ENCODE measurements at regions not wholly inside any gene's neighbourhood (a gene's known extent, or its start where the extent isn't known, plus 50 kb on each side); places are given as distances from the start of the nearest gene placed in this dataset.
"Not testable (repeated sequence)": the region's sequence is repeated elsewhere in the genome, so short reads cannot be mapped to it uniquely, and the experiment has no call there.

DNA sequence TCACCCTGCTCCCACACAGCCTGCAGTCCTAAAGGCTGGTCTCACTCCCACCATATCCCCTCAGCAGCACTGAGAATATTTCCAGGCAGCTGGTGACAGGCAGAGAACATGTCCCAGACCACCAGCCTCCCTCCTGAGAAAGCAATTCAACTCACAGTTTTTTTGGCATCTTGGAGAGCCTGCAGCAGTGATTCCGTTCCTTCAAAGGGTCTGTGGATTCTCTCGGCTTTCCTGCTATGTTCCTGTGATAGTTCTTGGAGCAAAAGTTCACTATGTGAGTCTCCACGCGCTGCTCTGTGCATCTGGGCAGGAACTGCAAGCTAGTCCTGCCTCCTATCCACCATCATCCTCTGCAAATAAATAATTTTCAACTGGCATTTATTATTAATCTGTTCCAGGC is 448.3 kb upstream of the HSF2 start:
- no peak for DNase-seq

DNA sequence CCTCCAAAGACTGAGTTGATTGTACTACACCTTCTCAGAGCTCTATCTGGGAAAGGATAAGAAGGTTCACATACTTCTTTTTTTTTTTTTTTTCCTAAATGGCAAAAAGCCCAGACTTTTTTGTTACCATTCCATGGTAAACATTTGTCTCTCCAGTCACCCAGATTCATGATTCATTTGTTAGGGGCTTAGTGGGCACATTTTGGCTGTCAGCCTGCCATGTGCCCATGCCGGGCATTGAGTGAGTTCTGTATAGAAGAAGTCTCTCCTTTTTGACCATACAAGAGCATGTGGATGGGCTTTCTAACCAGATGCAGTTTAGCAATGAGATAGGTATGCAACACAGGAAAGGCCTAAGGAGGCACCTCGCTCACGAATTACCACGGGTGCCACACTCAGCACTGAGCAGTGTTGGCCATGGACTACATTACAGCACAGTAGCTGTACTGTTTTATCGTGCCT is 447.5 kb upstream of the HSF2 start:
- no peak for DNase-seq

DNA sequence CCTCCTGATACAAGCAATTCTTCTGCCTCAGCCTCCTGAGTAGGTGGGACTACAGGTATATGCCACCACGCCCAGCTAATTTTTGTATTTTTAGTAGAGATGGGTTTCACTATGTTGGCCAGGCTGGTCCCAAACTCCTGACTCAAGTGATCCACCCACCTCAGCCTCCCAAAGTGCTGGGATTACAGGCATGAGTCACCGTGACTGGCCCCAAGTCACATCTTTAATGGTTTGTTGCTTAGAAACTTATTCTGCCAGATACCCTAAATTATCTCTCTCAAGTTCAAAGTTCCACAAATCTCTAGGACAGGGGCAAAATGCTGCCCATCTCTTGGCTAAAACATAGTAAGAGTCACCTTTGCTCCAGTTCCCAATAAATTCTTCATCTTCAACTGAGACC is 444.1 kb upstream of the HSF2 start:
- DNase-seq, result not testable (repeated sequence)

DNA sequence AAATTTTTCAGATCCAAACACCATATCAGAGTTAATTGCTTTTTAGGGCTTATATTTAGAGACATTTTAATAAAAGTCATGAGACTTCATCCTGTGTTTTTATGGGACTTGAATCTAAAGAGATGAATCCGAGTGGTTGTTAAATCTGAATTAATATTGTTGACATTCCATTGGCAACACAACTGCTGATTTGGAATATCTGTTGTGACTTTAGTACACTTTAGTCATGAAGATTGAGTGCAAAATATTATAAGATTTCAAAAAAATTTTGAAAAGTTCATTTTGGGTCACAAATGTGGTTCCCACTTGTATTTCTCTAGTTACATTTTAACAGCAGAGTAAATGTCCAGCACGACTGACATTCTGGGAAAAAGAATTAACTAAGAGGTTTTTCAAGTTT is 442.7 kb upstream of the HSF2 start:
- no peak for DNase-seq

DNA sequence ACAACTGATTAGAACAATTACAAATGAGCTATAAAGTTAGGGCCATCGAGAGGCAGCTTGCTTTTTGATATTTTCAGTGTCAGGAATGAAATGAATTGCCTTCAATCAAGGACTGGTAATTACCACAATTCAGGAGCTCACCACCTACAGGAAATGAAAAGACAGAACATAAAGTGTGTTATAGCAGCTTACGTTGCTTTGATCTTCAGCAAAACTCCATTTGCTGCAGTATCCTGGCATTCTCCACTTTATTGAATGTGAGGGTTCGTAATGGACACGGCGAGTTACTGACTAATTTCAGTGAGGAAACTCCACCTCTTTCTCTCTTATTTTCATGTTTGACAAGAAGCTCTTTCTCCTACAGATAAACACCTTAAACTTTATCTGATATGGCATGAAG is 440.0 kb upstream of the HSF2 start:
- no peak for DNase-seq

DNA sequence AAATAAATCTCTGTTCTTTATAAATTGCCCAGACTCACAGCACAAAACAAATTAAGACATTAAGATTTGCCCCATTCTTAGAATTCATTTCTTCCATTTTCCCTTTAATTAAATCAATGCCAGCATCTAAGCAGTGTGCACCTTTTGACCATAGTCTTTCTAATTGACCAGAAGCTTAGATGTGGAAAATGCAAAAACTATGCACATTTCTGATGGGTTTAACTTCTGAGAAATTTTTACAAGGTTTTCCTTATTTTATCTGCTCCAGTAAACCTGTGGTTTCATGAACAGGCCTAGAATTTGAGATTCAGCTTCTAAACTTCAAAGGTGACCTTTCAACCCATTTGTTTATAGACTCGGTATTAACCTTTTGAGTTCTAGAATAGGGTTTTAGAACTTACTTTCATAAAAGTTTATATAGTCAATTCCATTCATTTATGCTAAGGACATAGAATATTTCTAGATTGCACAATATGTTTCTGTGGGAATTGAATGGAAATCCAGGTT is 437.8 kb upstream of the HSF2 start:
- no peak for DNase-seq

DNA sequence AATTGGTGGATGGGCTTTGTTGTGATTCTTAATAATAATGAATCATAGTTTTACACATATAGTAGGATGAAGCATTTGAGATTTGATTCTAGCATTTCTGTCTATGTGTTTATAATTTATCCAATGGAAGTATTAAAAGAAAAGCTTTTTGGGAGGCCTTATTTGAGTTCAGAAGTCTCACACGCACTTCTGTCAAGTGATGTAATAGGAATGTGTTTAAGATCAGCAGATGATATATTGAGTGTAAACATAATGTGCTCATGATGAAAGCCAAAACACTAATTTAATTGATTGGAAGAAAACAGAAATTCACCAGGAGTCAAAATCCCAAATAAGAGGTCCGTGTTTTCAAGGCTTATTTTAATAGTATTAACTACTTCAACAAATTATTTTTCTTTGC is 435.6 kb upstream of the HSF2 start:
- no peak for DNase-seq

DNA sequence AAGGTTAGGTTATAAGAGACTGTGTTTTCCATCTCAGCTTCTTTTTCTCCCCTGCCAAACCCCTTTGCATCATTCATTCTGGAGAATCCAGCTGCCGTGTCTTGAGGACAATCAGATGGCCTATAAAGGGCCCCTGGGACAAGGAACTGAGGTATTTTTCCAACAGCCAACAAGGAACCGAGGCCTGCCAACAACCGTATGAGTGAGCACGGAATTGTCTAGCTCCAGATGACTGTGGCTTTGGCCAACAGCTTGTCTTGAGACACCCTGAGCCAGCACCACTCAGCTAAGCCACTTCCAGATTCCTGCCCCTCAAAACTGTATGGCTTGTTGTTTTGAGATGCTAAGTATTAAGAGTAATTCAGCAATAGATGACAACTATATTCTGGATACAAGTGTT is 433.7 kb upstream of the HSF2 start:
- DNase-seq, result no peak

DNA sequence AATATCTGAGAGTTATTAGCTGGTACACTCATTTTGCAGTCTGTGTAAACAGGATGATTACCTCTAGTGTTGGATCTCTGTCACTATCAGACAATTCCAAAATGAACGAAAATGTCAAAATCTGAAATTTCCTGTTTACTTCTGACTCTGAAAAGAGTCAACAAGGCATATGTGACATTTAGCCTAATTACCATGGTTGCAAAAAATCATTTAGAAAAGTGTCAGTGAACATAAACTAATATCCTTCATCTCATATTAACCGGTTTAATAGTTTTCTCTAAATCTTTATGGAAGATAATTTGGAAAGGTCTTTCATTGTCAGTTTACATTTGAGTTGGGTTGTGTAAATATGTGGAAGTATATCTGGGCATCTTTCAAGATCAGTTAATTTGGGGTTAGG is 431.8 kb upstream of the HSF2 start:
- DNase-seq, result no peak

DNA sequence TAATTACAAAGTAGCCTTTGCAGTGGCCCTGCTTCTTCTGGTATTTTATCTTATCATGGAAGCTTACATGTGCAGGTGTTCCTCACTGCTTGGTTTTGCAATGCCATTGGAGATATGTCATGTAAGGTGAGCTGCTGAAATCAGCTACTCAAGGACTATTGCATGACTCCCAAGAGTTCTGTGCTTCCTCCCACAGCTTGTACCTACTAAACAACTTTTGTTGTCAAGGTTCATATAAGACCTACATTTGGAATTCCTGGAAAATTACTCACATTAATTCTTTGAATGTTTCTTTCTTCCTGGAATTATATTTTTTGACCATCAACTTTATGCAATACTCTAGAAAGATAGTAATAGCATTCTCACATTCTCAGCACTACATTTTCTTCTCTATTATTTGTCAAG is 427.5 kb upstream of the HSF2 start:
- DNase-seq, result no peak

DNA sequence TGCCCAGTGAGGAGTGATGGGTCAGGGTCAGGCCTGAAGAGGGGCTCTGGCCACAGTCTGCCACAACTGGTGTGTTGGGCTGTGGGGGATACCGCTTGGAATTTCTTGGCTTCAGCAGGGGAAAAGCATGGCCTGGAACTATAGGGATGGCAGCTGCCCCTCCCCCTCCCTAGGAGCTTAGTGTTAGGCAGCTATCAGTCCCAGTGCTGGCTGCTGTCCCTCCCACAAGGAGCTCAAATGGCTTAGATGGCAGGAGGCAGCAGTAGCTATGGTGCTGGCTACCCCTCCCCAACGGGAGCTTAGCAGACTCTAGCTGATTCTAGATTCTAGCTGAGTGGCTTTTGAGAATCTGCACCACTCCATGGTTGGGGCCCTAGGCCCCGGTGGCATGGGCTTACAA is 414.5 kb upstream of the HSF2 start:
- no peak for DNase-seq

DNA sequence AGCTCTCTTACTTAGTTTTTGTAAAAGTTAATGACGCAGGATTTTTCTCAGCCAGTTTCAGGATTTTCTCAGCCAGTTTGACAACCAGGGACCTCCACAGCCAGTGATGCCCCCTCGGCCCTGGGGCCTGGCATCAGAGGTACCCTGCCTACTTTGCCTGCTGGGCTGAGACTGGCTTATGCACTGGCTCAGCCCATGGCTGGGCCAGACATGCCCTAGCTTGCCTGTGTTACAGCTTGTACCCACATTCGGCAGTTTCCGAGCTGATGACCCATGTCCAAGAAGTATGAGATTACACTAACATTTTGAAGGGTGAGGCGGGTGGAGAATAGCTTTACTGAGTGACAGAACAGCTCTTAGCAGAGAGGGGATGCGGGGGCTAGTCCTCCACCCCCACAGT is 406.1 kb upstream of the HSF2 start:
- DNase-seq, result no peak

DNA sequence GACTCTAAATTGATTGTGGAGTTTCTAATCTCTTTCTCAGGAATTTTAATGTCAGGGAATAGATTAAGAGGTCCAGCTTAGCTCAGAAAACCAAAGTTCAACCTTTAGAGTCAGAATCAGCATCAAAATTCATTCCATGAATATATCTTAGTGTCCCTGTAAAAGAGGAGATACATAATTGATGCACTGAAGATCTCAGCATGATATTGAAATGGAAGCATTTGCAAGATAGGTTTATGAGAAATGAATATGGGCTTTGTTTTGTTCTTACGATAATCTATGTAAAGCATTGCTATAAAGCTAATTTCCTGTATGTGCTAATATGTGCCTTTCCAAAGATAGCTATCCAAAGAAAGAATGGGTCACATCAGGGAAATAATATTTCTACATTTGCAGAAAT is 404.5 kb upstream of the HSF2 start:
- no peak for DNase-seq

DNA sequence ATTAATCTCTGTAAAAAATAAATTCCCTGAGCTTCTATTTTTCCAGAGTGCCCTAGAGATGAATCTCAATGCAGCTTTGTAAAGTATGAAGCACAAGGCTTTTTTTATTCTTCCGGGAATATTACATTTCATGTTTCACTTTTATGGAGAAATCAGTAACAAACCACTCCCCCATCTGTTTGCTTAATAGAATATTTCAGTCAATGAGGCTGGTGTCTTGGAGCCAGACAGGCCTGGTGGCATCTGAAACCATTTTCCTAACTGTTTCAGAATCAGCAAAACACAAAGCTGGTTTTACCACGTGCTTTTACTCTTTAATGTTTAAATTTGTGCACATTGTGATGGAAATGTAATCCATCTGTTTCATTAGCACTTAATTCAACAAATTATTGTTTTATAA is 400.8 kb upstream of the HSF2 start:
- no peak for DNase-seq

DNA sequence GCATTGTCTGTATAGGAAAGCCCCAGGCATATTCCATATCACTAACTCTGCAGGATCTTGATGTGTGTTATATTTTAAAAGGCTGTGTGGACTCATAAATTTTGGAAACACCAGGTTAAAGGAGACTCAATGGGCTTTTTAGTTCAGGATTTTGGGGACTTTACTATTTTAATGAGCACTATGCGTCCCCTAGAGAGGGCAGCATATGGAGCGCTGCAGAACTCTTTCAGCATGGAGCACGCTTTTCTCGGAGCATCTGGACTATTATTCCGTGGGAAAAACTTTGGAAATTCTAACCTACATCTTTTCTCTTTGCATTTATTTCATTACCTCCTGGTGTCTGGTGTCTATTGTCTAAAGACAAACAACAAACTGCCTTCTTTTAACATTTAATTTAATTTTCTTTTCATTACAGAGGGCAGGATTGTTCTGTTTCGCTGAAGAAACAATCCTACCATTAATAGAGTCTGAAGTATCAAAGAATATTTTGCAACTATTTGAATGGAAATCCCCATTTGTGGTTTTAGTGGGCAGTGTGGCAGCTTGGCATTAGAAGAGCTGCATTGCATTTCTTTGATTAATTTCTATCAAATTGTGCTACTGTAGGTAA is 399.9 kb upstream of the HSF2 start:
- DNase-seq, result no peak

DNA sequence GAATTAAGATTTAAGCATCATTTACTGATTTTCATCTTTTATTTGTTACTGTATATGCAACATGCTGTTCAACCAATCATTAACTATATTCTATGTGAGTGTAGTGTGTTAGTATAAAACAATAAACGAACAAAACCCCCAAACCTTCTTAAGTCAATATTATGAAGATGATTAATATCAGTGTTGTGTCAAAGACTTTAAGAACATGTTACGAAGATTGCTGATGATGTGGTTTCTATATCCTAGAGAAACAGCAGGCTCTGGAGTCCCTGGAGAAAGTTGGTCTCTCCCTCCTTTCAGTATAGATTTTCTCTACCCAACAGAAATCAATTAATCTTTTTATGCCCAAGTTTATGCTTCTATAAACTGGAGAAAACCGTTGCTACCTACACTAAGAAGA is 393.8 kb upstream of the HSF2 start:
- no peak for DNase-seq

DNA sequence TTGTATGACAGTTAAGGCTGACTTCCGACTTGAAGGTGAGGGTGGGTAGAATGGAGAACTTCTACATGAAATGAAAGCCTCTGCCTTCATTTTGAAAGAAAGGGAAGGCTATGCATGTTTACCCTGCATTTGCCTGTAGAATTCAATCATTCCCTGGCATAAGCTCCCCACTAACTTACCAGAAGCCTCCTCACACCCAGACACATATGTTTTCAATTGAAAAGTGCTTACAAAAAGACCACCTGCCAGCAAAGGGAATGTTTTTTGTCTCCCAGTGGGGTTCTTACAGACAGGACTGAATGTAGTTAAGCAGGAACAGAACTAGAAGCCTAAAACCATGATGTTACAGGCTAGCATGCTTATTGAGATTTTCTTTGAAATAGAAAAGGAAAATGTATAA is 392.1 kb upstream of the HSF2 start:
- no peak for DNase-seq

DNA sequence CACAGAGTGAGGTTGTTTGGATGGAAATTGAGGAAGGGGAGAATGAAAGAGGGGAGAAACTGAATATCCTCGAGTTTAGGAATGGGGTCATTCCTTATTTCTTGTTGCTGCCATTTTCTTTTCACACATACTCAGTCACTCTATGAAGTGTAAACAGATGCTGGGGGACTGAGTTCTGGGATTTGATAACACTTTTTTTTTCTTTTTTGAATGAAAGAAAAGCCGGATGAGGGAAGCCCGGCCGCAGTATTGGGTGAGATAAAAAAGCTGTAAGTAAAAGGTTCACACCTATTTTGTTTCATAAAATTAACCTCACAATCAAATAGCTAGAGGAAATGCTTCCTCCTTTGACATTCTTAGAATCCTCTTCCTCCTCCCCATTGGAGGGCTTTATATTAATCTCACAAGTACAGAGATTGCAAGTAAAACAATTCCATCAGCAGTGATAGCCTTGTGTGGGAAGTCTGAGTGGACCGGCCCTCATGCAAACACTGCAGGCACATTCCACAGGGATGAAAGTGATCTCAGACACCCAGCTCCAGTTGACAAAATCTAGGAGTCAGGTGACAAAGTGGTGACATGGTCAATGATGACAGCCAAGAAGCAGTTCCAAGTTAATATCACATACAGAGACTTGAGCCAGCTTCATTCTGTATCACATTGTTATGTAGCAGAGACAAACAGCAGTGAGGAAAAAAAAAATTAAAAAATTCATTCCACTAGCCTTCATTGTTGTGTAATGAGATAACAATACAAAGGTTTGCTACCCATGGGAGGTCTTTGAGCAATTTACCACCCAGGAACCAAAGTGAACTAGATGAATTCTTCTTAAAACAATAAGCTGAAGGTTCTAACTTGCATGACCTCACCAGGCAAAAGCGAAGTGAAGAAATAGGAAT is 391.1 kb upstream of the HSF2 start:
- DNase-seq, result no peak

DNA sequence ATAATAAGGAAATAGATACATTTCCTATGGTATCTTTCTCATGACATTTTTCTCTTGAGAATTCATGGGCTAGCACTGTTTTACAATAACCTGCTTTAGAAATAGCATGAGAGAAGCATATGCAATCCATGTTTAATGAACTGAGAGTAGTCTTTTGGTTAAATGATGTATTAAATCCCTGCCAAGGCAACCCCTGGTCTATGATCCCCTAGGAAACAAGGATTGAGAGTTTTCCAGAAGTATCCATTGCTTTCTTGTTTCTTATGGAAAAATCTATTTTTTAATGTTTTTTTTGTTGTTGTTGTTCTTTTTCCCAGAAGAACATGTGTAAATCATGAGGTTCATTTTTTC is 390.5 kb upstream of the HSF2 start:
- DNase-seq, result no peak

DNA sequence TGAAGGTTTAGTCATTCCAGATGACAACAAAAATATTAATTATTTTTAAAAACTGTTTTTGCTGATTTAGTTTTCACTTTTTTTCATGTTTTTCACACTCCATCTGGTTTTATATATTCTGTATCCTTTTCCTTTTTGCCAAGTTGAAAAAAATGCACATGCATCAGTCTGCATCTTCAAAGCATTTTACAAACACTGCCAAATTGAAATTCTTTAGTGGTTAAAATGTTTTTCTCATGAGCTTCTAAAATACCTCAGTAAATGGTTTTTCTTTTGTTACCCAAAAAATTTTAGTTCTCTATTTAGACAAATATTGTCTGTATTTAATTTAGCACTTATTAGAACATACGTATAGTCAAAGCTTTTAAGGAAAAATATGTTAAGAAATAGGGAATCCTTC is 386.9 kb upstream of the HSF2 start:
- DNase-seq, result no peak

DNA sequence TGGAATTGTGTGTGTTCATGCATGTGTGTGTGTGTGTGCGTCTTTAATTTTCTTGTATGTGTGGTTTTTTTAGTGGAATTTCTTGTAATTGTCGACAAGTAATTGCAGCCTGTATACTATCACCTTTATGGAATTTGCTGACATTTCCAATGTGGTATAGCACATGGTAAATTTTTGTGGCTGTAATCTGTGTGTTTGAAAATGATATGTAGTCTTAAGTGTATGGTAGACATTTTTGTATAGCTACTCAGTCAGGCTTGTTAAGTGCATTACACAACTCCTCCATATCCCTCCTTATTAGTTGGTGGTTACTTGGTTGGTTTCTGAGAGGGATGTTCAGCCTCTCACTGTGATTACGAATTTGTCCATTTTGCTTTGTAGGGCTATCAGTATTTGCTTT is 384.5 kb upstream of the HSF2 start:
- DNase-seq, result no peak

DNA sequence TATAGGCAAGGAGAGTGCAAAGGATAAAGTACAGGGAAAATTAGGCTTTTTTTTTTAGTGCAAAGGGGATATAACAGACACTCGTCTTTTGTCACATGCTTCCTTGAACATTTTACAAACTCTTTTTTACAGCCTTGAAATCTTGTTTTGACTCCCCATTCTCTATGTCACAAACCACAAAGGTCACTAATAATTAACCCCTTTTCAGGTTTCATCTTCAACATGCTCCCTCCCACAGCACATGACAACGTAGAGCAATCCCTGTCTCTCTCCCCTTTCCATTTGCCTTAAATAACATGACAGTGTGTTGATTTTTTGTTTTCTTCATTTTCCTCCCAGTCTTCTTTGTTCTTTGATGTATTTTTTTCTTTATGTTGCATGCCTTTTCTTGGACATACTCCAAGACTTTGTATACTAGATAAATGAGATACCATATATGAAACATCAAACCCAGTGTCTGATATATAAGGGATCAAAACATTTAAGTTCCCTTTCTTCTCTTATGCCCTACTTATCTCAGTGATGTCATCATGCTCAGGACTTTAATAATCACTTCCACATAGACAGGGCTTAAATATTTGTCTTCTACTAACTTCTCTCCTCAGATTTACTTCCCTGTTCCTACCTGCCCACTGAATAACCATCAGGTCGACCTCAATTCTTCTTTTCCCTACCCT is 378.7 kb upstream of the HSF2 start:
- no peak for DNase-seq

DNA sequence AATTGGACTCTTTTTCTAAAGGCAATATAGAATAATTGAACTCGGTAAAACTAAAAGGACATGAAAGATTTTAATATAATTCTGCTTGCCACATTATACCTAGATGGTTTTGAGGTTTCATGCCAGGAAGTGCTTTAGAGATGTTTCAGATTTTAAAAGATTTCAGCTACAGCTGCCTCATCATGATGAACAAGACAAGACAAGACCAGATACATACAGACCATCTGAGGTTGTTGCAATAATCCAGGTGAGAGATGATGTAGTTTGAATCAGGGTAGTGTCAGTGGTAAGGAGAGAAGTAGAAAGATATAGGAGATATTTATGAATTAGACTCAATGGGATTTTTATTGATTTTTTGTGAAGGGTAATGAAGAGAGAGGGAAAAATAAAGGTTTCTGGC is 374.3 kb upstream of the HSF2 start:
- DNase-seq, result no peak
